ENCODE measurements at regions not wholly inside any gene's neighbourhood (a gene's known extent, or its start where the extent isn't known, plus 50 kb on each side); places are given as distances from the start of the nearest gene placed in this dataset.

- Histone ChIP-seq H3K27me3 (ENCODE audit: control insufficient read depth, insufficient read depth, low read length) (no peaks in the 10 kb centered on the region), H3K27ac (ENCODE audit: low read length) (no peak overlapping the region), H3K4me3 (ENCODE audit: low read length) (no peak overlapping the region), H3K9me3 (ENCODE audit: control insufficient read depth, insufficient read depth, low read length) (peaks cover 3% of the 10 kb centered on the region), H3K4me1 (ENCODE audit: control insufficient read depth, insufficient read depth, low read length) (no peaks in the 10 kb centered on the region), H3K36me3 (ENCODE audit: control insufficient read depth, insufficient read depth, low read length) (no peaks in the 10 kb centered on the region)
- intact Hi-C loops (cut with micrococcal nuclease), result no loop called here
- H3K4me1 Mint-ChIP-seq, result no peaks in the 10 kb centered on the region
- H3K9me3 Mint-ChIP-seq, result peaks cover 10 to 15% of the 10 kb centered on the region in 2 donors
- ATAC-seq (no peak), DNase-seq (no peak)
- H3K36me3 Mint-ChIP-seq, result peaks cover 7% of the 10 kb centered on the region
- no peaks in the 10 kb centered on the region for H3K27me3 Mint-ChIP-seq (ENCODE audit: low read depth in 2 of 2)
- TF ChIP-seq CTCF (IDR thresholded peaks at IDR 0.05), result no peak
- H3K27ac Mint-ChIP-seq, result no peak overlapping the region
- 100% methylated on average over 1 of the region's 2 CpGs for WGBS (ENCODE audit: insufficient coverage)
- no peak overlapping the region for H3K4me3 Mint-ChIP-seq
Measured at GRCh38 chr6:74966712-74967111, 239.1 kb downstream of the COL12A1 start.

- Mint-ChIP-seq H3K27me3 (ENCODE audit: low read depth in 2 of 2) (no peaks in the 10 kb centered on the region), H3K4me3 (no peak overlapping the region), H3K36me3 (peaks cover 7% of the 10 kb centered on the region), H3K9me3 (peaks cover 14 to 15% of the 10 kb centered on the region in 2 donors), H3K27ac (no peak overlapping the region), H3K4me1 (no peaks in the 10 kb centered on the region)
- no peak overlapping the region for H3K27ac ChIP-seq (ENCODE audit: low read length)
- no peaks in the 10 kb centered on the region for H3K27me3 ChIP-seq (ENCODE audit: control insufficient read depth, insufficient read depth, low read length)
- ATAC-seq (no peak), DNase-seq (no peak)
- no peaks in the 10 kb centered on the region for H3K4me1 ChIP-seq (ENCODE audit: control insufficient read depth, insufficient read depth, low read length)
- H3K9me3 ChIP-seq (ENCODE audit: control insufficient read depth, insufficient read depth, low read length), result peaks cover 3% of the 10 kb centered on the region
- no peak for TF ChIP-seq CTCF (IDR thresholded peaks at IDR 0.05)
- H3K36me3 ChIP-seq (ENCODE audit: control insufficient read depth, insufficient read depth, low read length), result no peaks in the 10 kb centered on the region
- WGBS (ENCODE audit: insufficient coverage), result 81% methylated on average over 2 of the region's 2 CpGs
- no peak overlapping the region for H3K4me3 ChIP-seq (ENCODE audit: low read length)
- intact Hi-C loops (cut with micrococcal nuclease), result no loop called here
Measured at GRCh38 chr6:74964871-74965441, 240.9 kb downstream of the COL12A1 start.

GRCh38 chr6:74956559-74957428 lies 249.1 kb downstream of the COL12A1 start:
- no peaks in the 10 kb centered on the region for H3K9me3 ChIP-seq (ENCODE audit: control insufficient read depth, insufficient read depth, low read length)
- H3K4me1 ChIP-seq (ENCODE audit: control insufficient read depth, insufficient read depth, low read length), result no peaks in the 10 kb centered on the region
- no peak overlapping the region for H3K27ac ChIP-seq (ENCODE audit: low read length)
- H3K4me3 Mint-ChIP-seq, result no peak overlapping the region
- H3K27ac Mint-ChIP-seq, result no peak overlapping the region
- intact Hi-C loops (cut with micrococcal nuclease), result no loop called here
- H3K27me3 Mint-ChIP-seq (ENCODE audit: low read depth in 2 of 2), result no peaks in the 10 kb centered on the region
- no peak for TF ChIP-seq CTCF (IDR thresholded peaks at IDR 0.05)
- ATAC-seq (no peak), DNase-seq (no peak)
- H3K4me1 Mint-ChIP-seq, result no peaks in the 10 kb centered on the region
- WGBS (ENCODE audit: insufficient coverage), result 91% methylated on average over 6 of the region's 8 CpGs
- no peaks in the 10 kb centered on the region for H3K27me3 ChIP-seq (ENCODE audit: control insufficient read depth, insufficient read depth, low read length)
- H3K36me3 Mint-ChIP-seq, result peaks cover 6% of the 10 kb centered on the region
- peaks cover 10% of the 10 kb centered on the region in 2 donors for H3K9me3 Mint-ChIP-seq
- H3K4me3 ChIP-seq (ENCODE audit: low read length), result no peak overlapping the region
- H3K36me3 ChIP-seq (ENCODE audit: control insufficient read depth, insufficient read depth, low read length), result no peaks in the 10 kb centered on the region
